ENCODE measurements at regions not wholly inside any gene's neighbourhood (a gene's known extent, or its start where the extent isn't known, plus 50 kb on each side); places are given as distances from the start of the nearest gene placed in this dataset.
"Not testable (repeated sequence)": the region's sequence is repeated elsewhere in the genome, so short reads cannot be mapped to it uniquely, and the experiment has no call there.

DNA sequence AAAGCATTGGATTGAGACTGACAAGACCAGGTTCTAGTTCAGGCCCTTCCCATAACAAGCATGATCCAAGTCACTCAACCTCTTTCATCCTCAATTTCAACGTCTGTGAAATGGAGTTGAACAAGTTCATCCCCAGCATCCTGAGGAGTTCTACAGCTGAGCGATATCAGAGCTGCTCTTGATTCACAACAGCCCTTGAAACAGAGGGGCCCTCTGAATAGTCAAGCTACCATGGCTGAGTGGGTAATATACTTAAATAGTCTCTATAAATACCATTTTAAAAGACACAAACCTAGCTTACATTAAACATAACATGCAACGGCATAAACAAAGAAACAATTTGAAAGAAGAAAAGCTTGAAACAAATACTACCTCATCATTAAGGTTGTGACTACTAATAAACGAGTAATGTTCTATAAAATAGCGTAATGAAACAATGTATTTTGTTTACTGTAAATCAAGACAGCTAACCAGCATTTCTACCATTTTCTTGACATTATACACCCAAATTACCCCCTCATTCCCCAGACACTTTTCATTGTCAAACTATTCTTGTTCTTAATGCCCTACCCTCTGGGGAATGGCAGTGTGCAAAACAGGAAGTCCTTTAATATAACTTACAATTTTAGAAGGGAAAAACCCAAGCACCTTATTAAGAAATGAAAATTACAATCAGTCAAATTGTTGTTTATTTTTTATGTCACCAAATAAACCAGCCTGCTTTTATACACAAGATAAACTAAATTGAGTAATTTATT, 202.3 kb downstream of the PARM1 start:
- H3K9ac ChIP-seq (ENCODE audit: insufficient read depth, low read depth, low read length): no peak overlapping the region
- no peak overlapping the region for H3K4me2 ChIP-seq (ENCODE audit: low read depth, low read length)
- no peaks in the 10 kb centered on the region for H3K4me1 ChIP-seq (ENCODE audit: insufficient read depth, low read length)
- ATAC-seq: no peak
- no peaks in the 10 kb centered on the region for H3K36me3 ChIP-seq (replicated peaks in 1 of 2; ENCODE audit: control insufficient read depth in 1 of 2, insufficient read depth in 2 of 2, low read length in 2 of 2)
- WGBS (ENCODE audit: low lambda C conversion rate): under 1% methylated on average over 5 of the region's 5 CpGs
- TF ChIP-seq RCOR2 (CRISPR knock-in tag; IDR thresholded peaks at IDR 0.05) (no peak), ZNF552 (CRISPR knock-in tag; IDR thresholded peaks at IDR 0.05; ENCODE audit: borderline replicate concordance) (no peak), SP140L (CRISPR knock-in tag; IDR thresholded peaks at IDR 0.05; ENCODE audit: borderline replicate concordance) (no peak), PRMT3 (CRISPR knock-in tag; IDR thresholded peaks at IDR 0.05; ENCODE audit: borderline replicate concordance, low read depth) (no peak), ZNF24 (IDR thresholded peaks at IDR 0.05) (no peak), ZNF616 (CRISPR knock-in tag; IDR thresholded peaks at IDR 0.05; ENCODE audit: low read depth) (no peak)
- BruUV-seq (replicated peaks): no TSS peak
- H3K4me3 ChIP-seq (replicated peaks in 1 of 3; ENCODE audit: insufficient read depth in 1 of 3, low read depth in 2 of 3, low read length in 3 of 3): no peak overlapping the region
- no peak overlapping the region for H3K27ac ChIP-seq (ENCODE audit: extremely low read length, insufficient read depth, low read length)
- no peaks in the 10 kb centered on the region for H3K9me3 ChIP-seq (ENCODE audit: low read length)
- no peaks in the 10 kb centered on the region for H3K79me2 ChIP-seq (ENCODE audit: insufficient read depth, low read length)
- DNase-seq (ENCODE audit: low spot score): no peak
- in situ Hi-C loops (cut with HindIII; ENCODE audit: extremely low pct_ligation_motif_present, low pct_unique_long_range_greater_than_20kb): no loop called here
- H2AFZ ChIP-seq (ENCODE audit: low read length): no peak overlapping the region
- H3K27me3 ChIP-seq (ENCODE audit: control insufficient read depth in 1 of 2, insufficient read depth in 2 of 2, low read length in 2 of 2): no peaks in the 10 kb centered on the region
- no peaks in the 10 kb centered on the region for H4K20me1 ChIP-seq (ENCODE audit: insufficient read depth, low read length)
- FAIRE-seq: no peak
- ChIA-PET POLR2A (no interaction called here), CTCF (ENCODE audit: low intra/inter-chr PET ratio, low total read pairs) (no interaction called here)
- intact Hi-C loops (cut with micrococcal nuclease; ENCODE audit: unreplicated experiment): no loop called here

DNA sequence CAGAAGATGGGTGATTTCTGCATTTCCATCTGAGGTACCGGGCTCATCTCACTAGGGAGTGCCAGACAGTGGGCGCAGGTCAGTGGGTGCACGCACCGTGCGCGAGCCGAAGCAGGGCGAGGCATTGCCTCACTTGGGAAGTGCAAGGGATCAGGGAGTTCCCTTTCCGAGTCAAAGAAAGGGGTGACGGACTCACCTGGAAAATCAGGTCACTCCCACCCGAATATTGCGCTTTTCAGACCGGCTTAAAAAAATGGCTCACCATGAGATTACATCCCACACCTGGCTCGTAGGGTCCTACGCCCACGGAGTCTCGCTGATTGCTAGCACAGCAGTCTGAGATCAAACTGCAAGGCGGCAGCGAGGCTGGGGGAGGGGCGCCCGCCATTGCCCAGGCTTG, 194.0 kb downstream of the PARM1 start:
- H3K27me3 ChIP-seq (ENCODE audit: control insufficient read depth in 1 of 2, insufficient read depth in 2 of 2, low read length in 2 of 2); H3K4me1 ChIP-seq (ENCODE audit: insufficient read depth, low read length); H3K4me3 ChIP-seq (replicated peaks in 1 of 3; ENCODE audit: insufficient read depth in 1 of 3, low read depth in 2 of 3, low read length in 3 of 3); DNase-seq (ENCODE audit: low spot score); intact Hi-C loops (cut with micrococcal nuclease; ENCODE audit: unreplicated experiment); H3K4me2 ChIP-seq (ENCODE audit: low read depth, low read length); POLR2A ChIA-PET; H3K79me2 ChIP-seq (ENCODE audit: insufficient read depth, low read length); in situ Hi-C loops (cut with HindIII; ENCODE audit: extremely low pct_ligation_motif_present, low pct_unique_long_range_greater_than_20kb); H3K36me3 ChIP-seq (replicated peaks in 1 of 2; ENCODE audit: control insufficient read depth in 1 of 2, insufficient read depth in 2 of 2, low read length in 2 of 2); H3K9me3 ChIP-seq (ENCODE audit: low read length); H4K20me1 ChIP-seq (ENCODE audit: insufficient read depth, low read length); H2AFZ ChIP-seq (ENCODE audit: low read length); H3K9ac ChIP-seq (ENCODE audit: insufficient read depth, low read depth, low read length); H3K27ac ChIP-seq (ENCODE audit: extremely low read length, insufficient read depth, low read length); CTCF ChIA-PET (ENCODE audit: low intra/inter-chr PET ratio, low total read pairs); FAIRE-seq; ATAC-seq; BruUV-seq (replicated peaks): not testable (repeated sequence)
- 64% methylated on average over 11 of the region's 21 CpGs for WGBS (ENCODE audit: low lambda C conversion rate)
